Activated naive CD8-positive, alpha-beta T cell treated with anti-CD3 and anti-CD28 coated beads, Interleukin-2, amount 50 U/mL, for 16 hours (primary cell): ENCODE measurements at regions not wholly inside any gene's neighbourhood (a gene's known extent, or its start where the extent isn't known, plus 50 kb on each side); places are given as distances from the start of the nearest gene placed in this dataset.
"Not testable (repeated sequence)": the region's sequence is repeated elsewhere in the genome, so short reads cannot be mapped to it uniquely, and the experiment has no call there.

Experiments used
- DNase-seq: peaks from one replicate; pipeline ENCODE4 v3.0.0-alpha.2; 2020; ENCODE audit warnings: low read depth, low spot score

- DNase-seq = no peak
Measured at GRCh38 chrX:65331371-65331770, 203.2 kb downstream of the LAS1L start.

GRCh38 chrX:65300104-65300809, 234.3 kb downstream of the LAS1L start:
- DNase-seq = no peak

DNA sequence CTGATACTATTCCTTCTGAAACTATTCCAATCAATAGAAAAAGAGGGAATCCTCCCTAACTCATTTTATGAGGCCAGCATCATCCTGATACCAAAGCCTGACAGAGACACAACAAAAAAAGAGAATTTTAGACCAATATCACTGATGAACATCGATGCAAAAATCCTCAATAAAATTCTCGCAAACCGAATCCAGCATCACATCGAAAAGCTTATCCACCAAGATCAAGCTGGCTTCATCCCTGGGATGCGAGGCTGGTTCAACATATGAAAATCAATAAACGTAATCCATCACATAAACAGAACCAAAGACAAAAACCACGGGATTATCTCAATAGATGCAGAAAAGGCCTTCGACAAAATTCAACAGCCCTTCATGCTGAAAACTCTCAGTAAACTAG, 251.7 kb downstream of the LAS1L start:
- not testable (repeated sequence) for DNase-seq

GRCh38 chrX:65273152-65273551, 261.4 kb downstream of the LAS1L start:
- no peak for DNase-seq

- no peak for DNase-seq
Measured at GRCh38 chrX:65266482-65266881, 268.1 kb downstream of the LAS1L start.

DNA sequence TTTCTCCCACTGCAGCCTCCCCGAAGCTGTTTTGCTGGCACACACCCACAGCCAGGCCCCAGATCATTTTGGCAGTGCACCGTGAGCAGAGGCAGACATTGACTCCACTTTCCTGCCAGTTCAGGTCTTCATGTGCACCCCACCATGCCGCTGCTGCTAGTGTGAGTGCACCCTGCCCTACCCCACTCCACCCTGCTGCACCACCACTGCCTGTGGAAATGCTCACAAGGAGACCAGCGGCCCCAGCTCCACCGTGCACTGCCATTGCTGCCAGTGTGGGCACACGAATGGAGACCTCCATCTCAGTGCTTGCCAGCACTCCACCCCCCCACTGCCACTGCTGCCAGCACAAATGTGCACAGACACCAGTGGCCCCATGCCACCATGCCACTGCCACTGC, 277.6 kb upstream of the ZC4H2 start:
- DNase-seq = no peak

GRCh38 chrX:65241059-65241721, 264.9 kb upstream of the ZC4H2 start:
- DNase-seq = no peak

DNA sequence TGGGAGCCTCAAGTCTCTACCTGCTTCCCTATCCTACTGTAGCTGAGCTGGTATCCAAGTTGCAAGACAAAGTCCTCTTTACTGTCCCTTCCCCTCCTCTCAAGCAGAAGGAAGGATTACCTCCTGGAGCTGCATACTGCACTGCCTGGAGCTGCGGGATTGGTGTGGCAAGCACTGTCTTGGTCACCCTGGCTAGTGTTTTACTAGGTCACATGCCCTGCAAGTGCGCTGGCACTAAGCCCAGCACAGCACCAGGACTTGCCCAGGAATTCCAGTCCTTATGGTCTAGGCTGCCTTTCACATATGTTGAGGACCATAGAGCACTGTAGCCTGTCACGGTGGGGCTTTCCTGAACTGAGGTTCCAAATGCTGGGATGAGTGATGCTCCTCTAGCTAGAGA, 227.3 kb upstream of the ZC4H2 start:
- DNase-seq = no peak

DNA sequence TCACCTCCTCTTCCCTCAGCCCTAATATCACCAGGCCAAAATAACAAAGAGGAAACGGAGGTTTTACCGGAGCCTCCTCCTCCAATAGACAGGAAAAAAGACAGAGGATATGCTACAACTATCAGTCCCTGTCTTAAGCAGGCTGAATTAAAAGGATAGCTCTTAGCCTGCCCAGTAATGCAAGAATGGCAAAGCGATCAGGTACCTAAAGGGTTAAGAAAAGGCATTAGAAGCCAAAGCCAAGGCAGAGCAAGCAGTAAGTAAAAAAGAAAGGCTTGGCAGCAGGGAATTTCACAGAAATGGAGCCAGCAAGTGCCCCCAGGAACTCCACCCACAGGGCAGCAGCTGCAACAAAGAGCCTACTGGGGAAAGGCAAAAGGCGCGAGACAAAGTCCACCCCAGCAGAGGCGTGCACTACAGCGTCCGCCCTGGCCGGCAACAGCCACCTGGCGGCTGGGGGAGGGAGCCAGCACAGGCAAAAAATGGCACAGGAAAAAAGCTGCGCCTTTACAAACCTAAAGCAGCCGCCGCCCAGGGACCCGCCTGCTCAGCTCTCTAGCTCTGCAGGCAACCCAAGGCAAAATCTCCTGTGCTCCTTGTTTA, 220.6 kb upstream of the ZC4H2 start:
- no peak for DNase-seq

- DNase-seq = no peak
Measured at GRCh38 chrX:65195621-65196020, 219.4 kb upstream of the ZC4H2 start.

GRCh38 chrX:65194547-65194946, 218.3 kb upstream of the ZC4H2 start:
- DNase-seq = no peak

- DNase-seq = not testable (repeated sequence)
Measured at GRCh38 chrX:65163325-65163724, 187.1 kb upstream of the ZC4H2 start.

- no peak for DNase-seq
Measured at GRCh38 chrX:65148232-65148631, 172.0 kb upstream of the ZC4H2 start.

DNA sequence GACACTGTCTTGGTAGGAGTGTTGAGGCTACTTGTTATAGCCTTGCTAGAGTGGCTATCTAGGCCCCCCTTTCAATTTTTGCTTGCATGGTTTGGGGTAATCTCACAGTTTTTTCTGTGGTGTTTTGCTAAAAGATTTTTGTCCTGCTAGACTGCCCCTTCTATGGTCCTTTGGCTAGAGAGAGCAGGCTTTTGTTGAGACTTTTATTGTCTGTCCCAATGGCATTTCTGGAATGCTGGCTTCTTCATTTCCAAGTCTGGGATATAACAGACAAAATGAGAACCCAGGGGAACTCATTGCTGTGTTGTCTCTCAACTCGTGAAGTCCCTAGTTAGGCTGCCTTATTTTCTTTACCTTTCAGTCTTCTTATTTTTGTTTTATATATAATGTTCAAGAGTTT, 160.2 kb upstream of the ZC4H2 start:
- no peak for DNase-seq

DNA sequence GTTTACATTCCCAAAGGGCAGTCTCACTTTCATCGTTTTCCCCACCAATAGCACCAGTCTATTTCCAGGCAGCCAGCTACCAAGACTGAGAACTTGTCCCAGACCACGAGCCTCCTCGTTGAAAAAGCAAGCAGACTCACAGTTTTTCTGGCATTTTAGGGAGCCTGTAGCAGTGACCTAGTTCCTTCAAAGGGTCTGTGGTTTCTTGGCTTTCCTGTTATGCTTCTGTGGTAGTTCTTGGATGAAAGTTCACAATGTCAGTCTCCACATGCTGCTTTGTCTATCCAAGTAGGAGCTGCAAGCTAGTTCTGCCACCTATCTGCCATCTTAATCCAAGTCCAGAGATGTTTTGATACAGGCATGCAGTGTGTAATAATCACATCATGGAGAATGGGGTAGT, 151.6 kb upstream of the ZC4H2 start:
- no peak for DNase-seq

DNA sequence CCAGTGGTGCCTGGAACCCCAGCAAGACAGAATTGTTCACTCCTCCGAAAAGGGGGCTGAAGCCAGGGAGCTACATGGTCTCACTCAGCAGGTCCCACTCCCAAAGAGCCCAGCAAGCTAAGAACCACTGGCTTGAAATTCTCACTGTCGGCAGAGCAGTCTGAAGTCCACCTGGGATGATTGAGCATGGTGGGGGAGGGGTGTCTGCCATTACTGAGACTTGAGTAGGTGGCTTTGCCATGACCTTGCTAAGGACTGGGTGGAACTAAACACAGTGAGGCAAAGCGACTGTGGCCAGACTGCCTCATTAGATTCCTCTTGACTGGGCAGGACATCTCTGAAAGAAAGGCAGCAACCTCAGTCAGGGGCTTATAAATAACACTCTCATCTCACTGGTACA, 122.6 kb upstream of the ZC4H2 start:
- DNase-seq = no peak

- DNase-seq = no peak
Measured at GRCh38 chrX:65093658-65094057, 117.4 kb upstream of the ZC4H2 start.

GRCh38 chrX:65073233-65073632, 97.0 kb upstream of the ZC4H2 start:
- no peak for DNase-seq

GRCh38 chrX:65072590-65072989, 96.3 kb upstream of the ZC4H2 start:
- no peak for DNase-seq

- DNase-seq = not testable (repeated sequence)
Measured at GRCh38 chrX:65058626-65059025, 82.4 kb upstream of the ZC4H2 start.

- no peak for DNase-seq
Measured at GRCh38 chrX:65045001-65045400, 68.8 kb upstream of the ZC4H2 start.

DNA sequence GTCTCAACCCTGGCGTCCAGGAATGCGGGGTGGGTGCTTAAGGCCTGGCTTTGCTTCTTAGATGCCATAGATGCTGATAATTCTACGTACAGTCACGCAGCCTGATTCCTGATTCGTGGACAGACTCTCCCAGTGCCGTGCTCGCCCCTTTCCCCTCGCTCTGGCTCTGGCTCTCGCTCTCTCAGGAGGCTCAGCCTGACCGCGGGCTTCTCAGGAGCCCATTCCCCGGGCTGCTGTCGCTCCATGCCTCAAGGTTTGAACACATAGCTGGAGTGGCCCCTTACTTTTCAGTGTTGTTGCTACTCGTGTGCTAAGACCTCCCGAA, 59.2 kb upstream of the ZC4H2 start:
- no peak for DNase-seq
